GM19328 (cell line): ENCODE measurements at regions not wholly inside any gene's neighbourhood (a gene's known extent, or its start where the extent isn't known, plus 50 kb on each side); places are given as distances from the start of the nearest gene placed in this dataset.

Experiments
- ATAC-seq: cut with Tn5 transposase; IDR thresholded peaks from one replicate; pipeline ENCODE4 v1.9.1; 2021; ENCODE audit warnings: mild to moderate bottlenecking, moderate library complexity; ENCODE audit not compliant: unreplicated experiment

DNA sequence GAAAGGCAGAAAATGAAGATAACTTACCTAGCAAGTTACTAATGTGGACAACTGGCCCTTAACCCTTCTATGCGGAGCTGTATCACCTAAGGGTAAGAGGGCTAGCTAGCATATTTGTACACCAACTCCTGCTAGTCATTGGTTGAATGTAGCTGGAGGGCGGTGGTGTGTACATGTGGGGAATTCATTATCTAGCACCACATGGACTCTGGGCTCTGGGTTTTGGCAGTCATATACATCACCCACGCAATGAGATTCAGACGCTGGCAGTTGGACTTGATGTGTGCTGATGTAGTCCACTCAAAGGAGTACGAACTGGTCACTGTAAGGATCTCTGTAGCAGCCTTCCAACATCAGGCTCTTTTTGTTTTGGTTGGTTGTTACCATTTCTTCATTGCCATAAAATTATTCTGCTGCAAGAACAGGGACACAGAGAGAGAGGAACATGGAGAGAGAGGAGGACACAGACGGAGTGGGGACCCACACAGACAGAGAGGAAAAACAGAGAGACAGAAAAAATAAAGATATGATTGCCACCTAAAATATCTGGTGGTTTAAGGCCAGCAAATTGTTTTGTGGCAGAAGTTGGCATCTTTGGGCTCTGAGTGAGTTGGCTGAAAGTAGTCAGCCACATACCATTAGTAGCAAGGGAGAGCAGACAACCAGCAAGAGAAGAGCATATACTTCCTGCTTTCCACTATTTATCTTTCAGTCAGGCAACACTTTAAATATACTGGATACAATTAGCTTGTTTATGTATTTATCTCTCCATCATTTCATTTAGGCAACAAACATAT lies 76.7 kb upstream of the MTPN start:
- ATAC-seq = no peak

DNA sequence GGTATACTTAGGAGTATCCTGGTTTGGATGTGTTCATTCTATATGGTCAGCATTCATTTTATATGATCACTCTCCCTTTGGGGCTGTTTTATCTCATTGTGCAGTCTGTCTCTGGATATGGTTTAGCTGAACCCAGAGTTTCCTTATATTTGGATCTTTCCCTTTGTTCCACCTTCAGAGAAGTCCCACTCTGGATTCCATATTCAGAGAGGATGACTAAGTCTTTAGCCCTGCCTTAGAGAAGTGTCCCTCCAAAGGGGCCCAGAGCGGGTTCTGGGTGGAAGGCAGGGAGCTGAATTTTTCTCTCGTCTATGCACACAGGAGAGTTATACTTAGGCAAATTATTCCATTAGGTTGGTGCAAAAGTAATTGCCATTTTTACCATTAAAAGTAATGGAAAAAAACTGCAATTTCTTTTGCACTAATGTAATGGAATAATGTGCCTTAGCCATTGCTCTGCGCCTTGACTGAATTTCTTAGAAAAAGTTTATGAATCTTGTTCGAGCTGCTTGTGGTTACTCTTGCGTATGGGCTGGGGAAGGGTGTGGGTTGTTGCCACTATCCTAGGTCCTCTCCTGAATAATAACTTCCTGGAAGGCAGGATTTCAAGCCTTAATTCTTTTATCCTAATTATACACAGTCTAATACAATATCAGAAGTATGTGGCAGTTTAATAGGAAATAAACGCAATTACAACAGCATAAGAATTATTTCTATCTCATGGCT lies 74.2 kb upstream of the MTPN start:
- no peak for ATAC-seq

DNA sequence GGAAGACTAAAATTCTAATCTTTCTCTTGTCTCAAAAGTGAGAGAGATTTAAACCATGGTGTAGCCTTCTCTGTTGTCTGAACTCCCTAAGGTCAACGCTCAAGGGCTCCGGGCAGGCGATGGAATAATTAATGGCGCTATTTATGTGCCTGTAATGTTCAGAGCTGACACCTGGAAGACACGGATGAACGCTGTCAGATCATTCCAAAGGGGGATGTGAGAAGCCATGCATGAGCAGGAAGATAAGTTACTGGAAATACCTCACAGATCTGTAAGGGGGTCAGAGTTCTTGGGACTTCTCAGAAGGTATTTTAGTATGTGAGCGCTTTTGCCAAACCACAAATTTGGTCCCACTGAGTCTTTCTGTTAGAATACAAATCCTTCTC lies 73.3 kb upstream of the MTPN start:
- no peak for ATAC-seq

- no peak for ATAC-seq
These were observed 72.8 kb upstream of the MTPN start for GRCh38 chr7:136049818-136050461.

DNA sequence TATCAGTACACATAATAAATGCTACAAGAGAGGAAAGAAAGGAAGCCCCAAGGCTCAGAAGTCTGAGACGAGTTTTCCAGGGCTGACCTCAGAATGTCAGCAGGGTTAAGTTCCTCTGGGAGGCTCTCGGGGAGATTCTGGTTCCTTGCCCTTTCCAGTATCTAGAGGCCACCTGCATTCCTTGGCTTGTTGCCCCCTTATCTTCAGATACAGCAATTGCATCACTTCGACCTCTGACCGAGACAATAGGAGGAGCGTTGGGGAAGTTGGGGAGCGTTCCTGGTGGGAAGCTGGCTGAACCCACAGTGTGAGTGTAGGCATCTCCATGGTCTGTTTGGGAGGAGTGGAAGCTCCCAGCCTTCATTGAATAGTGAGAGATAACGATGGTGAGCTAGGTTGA lies 72.0 kb upstream of the MTPN start:
- no peak for ATAC-seq

DNA sequence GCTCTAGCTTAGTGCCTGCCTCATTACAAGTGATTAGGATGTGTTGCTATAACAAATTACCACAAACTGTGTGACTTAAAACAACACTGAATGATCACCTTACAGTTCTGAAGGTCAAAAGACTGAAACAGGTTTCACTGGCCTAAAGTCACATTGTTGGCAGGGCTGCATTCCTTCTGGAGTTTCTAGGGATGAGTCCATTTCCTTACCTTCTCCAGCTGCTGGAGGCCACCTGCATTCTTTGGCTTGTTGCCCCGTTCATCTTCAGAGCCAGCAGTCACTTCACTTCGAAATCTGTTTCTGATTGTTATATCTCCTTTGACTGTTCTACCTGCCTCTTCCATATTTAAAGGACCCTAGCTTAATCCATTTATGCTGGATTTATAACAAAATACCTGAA lies 69.4 kb upstream of the MTPN start:
- ATAC-seq = no peak

DNA sequence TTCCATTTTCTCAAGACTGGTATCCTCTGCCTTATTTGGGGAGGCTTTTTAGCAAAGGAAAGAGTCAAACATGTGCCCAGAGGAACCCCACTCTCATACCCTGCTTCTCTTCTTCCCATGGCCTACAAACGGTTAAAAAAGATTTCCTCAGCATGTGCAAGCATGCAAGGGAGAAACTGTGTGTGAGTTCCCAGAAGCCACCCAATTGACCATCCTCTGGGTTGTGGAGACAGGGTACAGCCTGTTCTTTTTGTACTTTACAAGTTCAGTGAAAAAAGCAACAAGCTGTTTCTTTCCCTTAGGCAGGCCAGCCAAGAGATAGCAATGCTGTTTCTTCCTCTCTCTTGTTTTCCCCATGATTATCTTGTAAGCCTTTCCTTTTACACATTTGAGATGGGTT lies 68.8 kb upstream of the MTPN start:
- ATAC-seq = no peak

DNA sequence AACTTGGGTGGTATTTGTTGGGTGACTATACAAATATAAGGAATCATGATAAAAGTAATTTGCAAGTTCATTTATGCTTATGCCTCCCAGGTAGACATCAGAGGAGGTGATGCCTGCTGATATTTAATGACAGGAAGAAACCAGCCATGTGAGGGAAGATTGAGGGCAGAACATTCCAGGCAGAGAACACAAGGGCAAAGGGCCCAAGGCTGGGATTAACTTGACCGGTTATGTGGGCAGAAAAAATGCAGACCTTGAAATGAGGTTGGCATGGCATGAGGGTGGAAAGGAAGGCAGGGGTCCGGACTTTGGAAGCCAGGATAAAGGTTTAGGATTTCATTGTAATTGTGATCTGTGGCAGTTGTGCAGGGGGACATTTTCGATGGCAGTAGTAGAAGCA lies 68.0 kb upstream of the MTPN start:
- no peak for ATAC-seq

DNA sequence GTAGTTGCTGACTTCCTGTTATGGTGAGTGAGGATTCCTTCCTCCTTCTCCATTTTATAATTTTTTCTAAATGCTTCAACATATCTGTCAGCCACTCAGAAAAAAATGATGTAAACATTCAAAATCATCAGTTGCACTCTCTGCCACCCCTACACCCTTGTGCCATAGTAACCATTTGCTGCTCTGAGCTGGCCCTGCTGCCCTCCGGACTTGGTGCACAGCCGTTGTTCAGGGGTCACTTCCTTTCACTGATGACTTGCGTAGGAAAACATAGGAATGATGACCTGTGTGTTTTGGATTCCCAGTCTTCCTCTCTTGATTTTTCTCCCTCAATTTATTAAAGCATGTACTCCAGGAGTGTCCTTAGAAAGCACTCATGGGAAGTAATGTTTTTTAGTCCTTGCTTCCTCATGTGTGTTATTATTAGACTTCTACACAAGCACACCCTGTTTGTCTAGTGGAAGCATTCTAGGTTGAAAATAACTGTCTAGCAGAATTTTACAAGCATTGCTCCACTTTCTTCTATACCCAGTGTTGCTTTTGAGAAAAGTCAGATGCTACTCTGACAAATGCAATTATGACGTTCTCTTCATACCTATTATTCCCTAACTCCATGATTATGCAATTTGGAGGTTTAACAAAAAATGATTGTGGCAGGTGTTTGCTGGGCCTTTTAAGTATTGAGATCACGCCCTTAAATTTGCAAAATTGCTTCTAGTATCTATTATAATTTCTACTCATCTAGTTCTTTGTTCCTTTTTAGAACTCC lies 62.6 kb upstream of the MTPN start:
- no peak for ATAC-seq

GRCh38 chr7:136036336-136036735 lies 59.2 kb upstream of the MTPN start:
- ATAC-seq = no peak

DNA sequence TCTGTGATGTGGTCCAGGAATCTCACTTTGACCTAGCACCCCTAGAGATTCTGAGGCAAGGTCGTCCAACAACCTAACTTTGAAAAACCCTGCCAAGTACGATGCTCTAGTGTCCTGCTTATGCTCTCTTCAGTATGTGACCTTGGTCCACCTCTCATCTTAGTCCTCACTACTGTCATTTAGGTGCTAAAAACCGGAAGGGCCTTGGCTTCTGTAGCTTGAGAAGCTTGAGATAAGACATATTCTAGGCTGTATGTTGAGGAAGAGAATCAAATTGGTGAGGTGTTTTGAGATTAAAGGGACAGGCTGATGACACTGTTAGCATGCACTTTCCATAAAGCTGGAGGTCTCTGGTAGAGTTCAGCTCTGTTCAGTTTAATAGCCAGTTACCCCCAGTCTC lies 57.0 kb upstream of the MTPN start:
- ATAC-seq = no peak

DNA sequence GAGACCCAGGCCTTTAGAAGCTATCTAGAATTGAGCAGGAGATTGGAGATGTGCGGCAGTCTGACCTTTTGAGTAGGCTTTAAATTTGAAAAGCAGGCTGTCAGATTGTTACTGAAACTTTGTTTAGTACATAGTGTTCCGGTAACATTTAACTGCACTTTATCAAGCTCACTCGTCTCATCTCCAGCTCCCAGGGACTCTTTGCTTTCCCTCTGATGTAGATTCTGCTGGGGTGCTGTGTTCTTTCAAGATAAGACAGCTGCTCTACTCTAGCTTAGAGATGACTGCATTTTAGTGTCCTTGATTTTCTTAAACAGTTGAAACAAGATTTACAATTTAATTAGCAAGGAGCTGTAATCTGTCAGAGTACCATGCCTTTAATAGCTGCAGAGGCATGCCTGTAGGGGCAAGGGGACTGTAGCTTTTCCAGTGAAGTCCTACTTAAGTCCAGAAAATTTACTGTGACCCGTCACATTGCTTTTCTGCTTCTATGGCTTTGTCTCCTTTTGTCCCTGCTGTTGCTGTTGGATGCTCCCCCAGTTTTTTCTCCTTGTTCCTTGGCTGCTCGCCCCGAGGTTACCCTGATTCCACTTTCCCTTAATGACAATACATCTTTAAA lies 56.4 kb upstream of the MTPN start:
- no peak for ATAC-seq

DNA sequence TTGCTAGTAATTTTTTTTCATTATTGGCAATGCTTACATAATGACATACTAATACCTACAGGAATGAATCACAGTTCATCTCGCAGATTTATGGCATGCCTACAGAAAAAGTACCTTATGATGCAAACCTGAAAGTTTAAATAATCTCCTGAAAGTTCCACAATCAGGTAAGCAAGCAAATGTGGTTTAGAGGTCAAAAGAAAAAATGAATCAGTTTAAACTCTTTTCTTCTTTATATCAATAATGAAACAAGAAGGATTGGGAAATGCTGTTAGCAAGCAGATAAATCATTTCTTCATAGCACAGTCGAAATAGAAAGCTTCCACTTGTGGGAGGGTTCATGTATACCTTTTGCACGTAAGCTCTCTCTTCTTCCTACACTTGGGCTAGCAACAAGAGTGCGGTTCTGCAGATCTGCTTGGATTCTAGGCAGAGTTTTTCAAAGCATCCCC lies 53.7 kb upstream of the MTPN start:
- ATAC-seq = peak; percentile 61

DNA sequence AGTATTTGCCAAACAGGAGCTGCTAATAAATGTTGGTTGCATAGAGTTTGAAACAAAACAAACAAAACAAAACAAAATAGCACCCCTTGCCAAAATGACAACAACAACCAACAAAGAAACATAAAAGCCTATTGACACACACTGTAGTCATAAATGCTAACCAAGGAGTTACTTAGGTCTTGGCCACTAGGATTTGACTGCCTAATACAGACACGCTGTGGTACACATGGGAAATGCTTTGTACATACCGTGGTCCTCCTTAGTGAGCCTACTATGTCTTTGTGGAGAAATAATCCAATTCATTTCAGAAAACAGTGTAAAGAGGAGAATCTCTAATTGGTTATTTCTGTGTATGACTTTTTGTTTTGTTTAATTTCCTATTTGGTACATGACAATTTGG lies 53.2 kb upstream of the MTPN start:
- no peak for ATAC-seq

- no peak for ATAC-seq
These were observed 50.0 kb upstream of the MTPN start for GRCh38 chr7:136027160-136027559.
